ENCODE measurements at regions not wholly inside any gene's neighbourhood (a gene's known extent, or its start where the extent isn't known, plus 50 kb on each side); places are given as distances from the start of the nearest gene placed in this dataset.

DNA sequence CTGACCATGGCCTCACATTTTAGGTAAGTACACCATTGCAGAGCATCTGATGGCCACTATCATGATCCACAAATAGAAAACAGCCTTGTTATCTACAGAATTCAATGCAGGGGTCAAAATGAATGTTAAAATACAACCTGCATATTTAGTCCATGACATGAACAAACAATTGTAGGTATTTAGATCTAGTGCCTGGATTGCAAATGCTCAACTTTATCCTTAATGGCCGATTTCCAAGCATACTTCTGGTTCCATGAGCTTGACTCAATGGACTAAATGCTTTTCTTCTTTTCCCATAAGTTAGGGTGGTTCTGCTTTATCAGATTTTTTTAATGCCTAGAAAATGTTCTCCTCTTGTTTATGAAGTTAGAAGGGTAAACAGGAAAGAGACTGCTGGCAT, 139.2 kb upstream of the TTC29 start:
- TF ChIP-seq, protein P1, sequence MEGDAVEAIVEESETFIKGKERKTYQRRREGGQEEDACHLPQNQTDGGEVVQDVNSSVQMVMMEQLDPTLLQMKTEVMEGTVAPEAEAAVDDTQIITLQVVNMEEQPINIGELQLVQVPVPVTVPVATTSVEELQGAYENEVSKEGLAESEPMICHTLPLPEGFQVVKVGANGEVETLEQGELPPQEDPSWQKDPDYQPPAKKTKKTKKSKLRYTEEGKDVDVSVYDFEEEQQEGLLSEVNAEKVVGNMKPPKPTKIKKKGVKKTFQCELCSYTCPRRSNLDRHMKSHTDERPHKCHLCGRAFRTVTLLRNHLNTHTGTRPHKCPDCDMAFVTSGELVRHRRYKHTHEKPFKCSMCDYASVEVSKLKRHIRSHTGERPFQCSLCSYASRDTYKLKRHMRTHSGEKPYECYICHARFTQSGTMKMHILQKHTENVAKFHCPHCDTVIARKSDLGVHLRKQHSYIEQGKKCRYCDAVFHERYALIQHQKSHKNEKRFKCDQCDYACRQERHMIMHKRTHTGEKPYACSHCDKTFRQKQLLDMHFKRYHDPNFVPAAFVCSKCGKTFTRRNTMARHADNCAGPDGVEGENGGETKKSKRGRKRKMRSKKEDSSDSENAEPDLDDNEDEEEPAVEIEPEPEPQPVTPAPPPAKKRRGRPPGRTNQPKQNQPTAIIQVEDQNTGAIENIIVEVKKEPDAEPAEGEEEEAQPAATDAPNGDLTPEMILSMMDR (conservative IDR thresholded peaks at IDR 0.05): no peak
- no peak for TF ChIP-seq ZFX (IDR thresholded peaks at IDR 0.05)
